ENCODE measurements at regions not wholly inside any gene's neighbourhood (a gene's known extent, or its start where the extent isn't known, plus 50 kb on each side); places are given as distances from the start of the nearest gene placed in this dataset.
"Not testable (repeated sequence)": the region's sequence is repeated elsewhere in the genome, so short reads cannot be mapped to it uniquely, and the experiment has no call there.

GRCh38 chr16:87143661-87144121, 173.5 kb downstream of the C16orf95 start:
- no peak for DNase-seq

GRCh38 chr16:87144232-87144631, 173.0 kb downstream of the C16orf95 start:
- no peak for DNase-seq

- no peak for DNase-seq
These were observed 171.7 kb downstream of the C16orf95 start for GRCh38 chr16:87145181-87146176.

GRCh38 chr16:87146676-87147075, 170.5 kb downstream of the C16orf95 start:
- DNase-seq: no peak

- DNase-seq: no peak
These were observed 168.1 kb downstream of the C16orf95 start for GRCh38 chr16:87149051-87149450.

- no peak for DNase-seq
These were observed 166.9 kb downstream of the C16orf95 start for GRCh38 chr16:87150262-87150661.

GRCh38 chr16:87150681-87151280, 166.4 kb downstream of the C16orf95 start:
- DNase-seq: no peak

GRCh38 chr16:87152221-87152755, 164.9 kb downstream of the C16orf95 start:
- DNase-seq: no peak

- DNase-seq: no peak
These were observed 163.9 kb downstream of the C16orf95 start for GRCh38 chr16:87153326-87153725.

GRCh38 chr16:87155315-87155714, 161.9 kb downstream of the C16orf95 start:
- DNase-seq: not testable (repeated sequence)

- DNase-seq: no peak
These were observed 161.0 kb downstream of the C16orf95 start for GRCh38 chr16:87156195-87156594.

GRCh38 chr16:87160234-87160636, 157.0 kb downstream of the C16orf95 start:
- DNase-seq: no peak

GRCh38 chr16:87160701-87161337, 156.4 kb downstream of the C16orf95 start:
- DNase-seq: no peak

GRCh38 chr16:87161410-87161809, 155.8 kb downstream of the C16orf95 start:
- DNase-seq: not testable (repeated sequence)

GRCh38 chr16:87161822-87162676, 155.1 kb downstream of the C16orf95 start:
- DNase-seq: no peak

GRCh38 chr16:87162799-87163198, 154.4 kb downstream of the C16orf95 start:
- not testable (repeated sequence) for DNase-seq

GRCh38 chr16:87163637-87164036, 153.6 kb downstream of the C16orf95 start:
- no peak for DNase-seq

- no peak for DNase-seq
These were observed 152.0 kb downstream of the C16orf95 start for GRCh38 chr16:87165151-87165550.

GRCh38 chr16:87165885-87166284, 151.3 kb downstream of the C16orf95 start:
- DNase-seq: no peak

GRCh38 chr16:87166321-87166720, 150.9 kb downstream of the C16orf95 start:
- no peak for DNase-seq

- DNase-seq: no peak
These were observed 150.3 kb downstream of the C16orf95 start for GRCh38 chr16:87166934-87167333.

GRCh38 chr16:87169509-87169995, 147.6 kb downstream of the C16orf95 start:
- no peak for DNase-seq

Data from hematopoietic multipotent progenitor cell treated with erythropoietin and hydrocortisone succinate and interleukin-3 and kit ligand, for 8 days (in vitro differentiated cells).